CD4-positive, alpha-beta T cell treated with Interleukin-12 subunit alpha and Interleukin-12 subunit beta, for 1 hour (primary cell): ENCODE measurements at regions not wholly inside any gene's neighbourhood (a gene's known extent, or its start where the extent isn't known, plus 50 kb on each side); places are given as distances from the start of the nearest gene placed in this dataset.

Source experiments
- DNase-seq: peaks from one replicate; pipeline ENCODE4 v3.0.0-alpha.2; 2020

DNA sequence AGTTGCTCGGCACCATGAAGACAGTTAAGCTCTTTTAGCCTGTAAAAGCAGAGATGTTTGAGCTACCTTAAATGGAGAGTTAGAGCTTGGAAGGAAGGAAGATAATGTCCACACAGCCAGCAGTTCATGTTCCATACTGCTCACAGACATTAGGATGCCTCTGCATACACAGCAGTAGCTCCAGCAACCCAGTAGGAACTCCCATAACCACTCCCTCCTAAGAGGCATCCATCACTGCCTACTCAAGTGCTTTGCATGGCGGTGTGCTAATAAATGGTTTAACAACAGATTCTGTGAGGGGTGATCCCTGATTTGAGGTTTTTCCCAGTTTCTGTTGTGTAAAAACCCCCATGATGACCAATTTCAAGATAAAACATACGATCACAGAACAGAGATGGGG, 286.4 kb downstream of the HACE1 start:
- DNase-seq, result no peak

DNA sequence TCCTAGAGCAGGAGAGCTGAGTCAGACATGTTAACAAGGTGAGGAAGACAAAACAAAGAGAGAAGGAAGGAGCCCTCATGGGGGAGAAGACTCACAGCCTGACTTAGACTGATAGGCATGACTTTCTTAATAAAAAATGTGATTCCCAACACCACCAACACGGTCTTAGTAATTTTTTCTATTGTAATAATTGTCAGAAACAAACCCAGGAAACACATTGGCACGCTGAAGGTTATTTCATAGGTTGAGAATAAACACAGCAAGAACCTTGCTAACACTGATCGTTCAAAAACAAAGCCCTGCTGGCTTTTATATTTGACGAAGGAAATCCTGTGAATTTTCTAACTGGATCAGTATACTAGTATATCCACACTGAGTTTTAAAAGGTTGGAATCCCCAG, 286.8 kb downstream of the HACE1 start:
- DNase-seq, result no peak

DNA sequence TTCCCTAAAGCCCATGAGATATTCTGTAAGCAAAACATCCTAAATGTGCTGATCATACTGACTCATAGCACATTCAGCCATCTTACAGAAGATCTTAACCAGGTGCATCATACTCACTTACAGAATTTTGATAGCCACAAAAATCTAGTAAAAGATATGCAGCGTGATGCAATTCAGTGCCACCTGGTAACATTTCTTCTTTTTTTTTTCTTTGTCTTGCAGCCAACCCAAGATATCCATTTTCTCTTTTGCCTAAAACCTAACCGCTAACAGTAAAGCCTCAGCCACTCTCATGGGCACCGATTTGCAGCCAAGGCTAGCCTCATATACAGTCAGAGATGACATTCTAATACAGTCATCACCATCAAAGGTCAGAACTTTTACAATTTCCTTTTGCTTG, 293.3 kb downstream of the HACE1 start:
- no peak for DNase-seq

DNA sequence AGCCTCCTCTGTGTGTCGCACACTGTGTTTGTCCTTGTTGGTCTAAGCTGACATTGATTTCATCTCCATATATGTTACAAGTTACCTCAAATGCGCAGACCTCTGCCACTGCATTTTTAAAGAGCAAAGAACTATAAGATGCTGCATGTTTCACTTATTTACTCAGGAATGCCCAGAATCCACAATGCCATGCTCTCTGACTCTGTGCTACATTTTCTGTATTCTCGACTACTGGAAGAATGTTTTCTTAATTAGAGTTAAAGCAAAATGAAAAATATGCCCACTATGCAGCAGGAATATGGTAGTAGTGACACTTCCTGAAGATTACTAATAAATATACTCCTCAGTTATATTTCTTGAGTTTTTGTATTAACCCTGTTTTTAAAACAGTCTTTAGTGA, 296.4 kb downstream of the HACE1 start:
- DNase-seq, result no peak

DNA sequence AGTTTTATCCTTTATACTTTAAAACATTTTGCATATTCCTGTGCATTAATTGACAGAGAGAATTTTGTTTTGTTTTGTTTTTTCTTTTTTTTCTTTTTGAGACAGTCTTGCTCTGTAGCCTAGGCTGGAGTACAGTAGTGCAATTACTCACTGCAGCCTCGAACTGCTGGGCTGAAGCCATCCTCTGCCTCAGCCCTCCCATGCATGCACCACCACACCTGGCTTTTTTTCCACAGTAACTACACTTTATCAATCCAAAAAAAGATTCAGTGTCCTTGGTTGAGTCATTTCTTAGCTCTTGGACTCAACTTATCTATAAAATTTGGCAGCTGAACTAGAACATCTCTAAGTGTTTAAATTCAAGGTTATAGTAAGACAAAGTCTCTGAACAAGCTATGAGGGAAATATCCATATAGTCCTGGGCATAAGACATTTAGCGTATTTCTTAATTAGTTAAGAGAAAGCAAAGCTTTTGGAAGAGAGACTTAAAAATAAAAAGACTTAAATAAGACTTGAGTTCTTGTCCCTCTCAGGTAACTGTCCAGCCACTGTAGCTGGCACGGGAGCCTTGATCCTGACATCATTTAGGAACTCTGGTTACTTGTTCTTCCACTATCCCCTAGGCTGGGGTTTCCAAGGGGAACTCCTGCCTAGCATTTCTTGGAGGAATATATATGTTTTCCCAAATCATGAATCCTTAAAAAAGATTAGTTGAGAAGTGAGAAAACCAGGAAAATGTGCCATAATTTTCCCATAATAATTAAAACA, 300.1 kb downstream of the HACE1 start:
- DNase-seq, result no peak

DNA sequence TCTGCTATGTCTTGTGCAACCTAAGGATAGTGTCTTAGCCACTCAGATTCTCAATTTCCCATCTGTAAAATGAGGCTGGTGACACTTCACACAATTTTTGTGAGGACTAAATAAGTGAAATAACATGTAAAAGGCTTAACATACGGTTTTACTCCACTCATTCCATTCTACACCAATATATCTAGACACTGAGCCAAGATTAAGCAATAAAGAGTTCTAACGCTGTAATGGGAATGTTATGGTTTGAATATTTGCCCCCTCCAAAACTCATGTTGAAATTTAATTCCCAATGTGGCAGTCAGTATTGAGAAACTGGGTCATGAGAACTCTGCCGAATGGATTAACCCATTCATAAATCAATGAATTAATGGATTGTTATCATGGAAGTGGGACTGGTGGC, 301.0 kb downstream of the HACE1 start:
- DNase-seq, result no peak

DNA sequence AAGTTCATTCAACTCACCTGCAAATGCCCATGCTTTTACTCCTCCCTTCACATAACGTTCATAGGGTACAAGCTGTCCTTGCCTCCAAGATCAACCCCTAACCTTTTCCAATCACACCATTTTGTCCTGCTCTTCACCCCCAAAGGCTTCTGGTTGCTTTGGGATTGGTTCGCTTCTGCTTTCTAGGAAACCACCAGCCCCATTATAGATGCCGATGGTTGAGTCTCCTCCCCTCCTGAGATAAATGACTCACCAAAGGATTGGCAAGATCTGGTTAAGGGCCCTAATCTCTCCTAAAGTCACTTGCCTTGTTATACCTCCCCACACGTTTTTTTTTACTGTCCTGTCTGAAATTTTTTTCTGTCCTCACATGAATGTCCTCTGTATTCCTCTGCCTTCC, 311.4 kb downstream of the HACE1 start:
- DNase-seq, result no peak

DNA sequence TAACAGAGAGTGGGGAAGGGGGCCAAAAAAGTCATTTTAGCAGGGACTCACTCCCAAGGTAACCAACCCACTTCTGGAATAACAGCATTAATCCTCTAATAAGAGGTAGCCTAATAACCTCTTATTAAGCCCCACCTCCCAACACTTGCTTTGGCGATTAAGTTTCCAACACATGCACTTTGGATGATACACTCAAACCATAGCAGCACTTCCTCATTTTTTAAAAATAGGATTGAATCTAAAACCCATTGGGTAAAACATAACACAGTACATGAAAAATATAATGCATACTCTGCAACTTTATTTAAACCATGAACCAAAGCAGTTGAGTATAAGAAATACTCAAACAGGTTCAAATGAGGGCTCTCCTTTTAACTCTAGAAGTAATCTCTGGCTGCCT, 318.3 kb downstream of the HACE1 start:
- DNase-seq, result no peak

DNA sequence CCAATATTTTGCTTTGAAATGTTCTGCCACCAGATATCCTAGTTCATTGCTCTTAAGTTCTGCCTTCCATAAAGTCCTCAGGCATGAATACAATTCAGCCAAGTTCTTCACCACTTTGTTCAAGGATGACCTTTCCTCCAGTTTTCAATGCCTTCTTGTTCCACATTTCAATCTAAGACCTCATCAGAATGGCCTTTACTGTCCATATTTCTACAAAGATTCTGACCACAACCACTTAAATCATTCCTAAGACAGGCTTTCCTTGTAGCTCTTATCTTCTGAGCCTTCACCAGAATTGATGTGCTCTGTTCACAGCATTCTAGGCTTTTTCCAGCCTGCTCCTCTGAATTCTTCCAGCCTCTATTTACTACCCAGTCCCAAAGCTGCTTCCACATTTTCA, 319.0 kb downstream of the HACE1 start:
- no peak for DNase-seq

DNA sequence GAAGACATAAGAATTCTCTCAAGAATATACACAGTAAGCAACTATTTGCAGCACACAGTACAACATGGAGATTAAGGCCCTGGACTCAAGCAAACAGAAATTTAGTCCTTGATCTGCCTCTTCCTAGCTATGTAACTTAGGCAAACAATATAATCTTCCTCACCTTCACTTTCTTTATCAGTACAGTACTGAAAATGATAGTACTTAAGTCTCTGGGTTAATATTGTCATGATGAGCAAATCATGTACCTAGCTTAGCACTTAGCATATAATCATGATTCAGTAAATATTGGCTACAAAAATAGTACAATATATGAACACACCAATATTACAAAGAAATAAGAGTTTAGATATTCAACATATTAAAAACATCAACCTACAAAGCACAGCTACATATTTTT, 320.5 kb downstream of the HACE1 start:
- no peak for DNase-seq

DNA sequence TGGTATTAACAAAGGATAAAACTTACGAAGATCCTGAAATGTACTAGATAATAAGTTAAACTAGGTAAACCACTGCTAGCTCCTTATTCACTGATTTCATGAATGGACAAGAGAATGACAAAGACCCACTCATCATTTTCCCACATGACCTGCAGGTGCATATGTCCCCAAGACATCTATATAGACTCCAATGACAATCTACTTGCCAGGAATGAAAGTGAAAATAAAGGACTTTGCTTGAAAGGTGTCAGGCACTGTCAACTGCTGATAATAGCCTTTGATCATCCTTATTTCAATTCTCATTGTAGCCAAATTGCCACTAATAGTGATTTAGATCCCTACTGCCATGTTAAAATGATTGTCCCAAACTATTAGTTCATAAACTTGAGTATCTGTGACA, 321.8 kb downstream of the HACE1 start:
- no peak for DNase-seq

DNA sequence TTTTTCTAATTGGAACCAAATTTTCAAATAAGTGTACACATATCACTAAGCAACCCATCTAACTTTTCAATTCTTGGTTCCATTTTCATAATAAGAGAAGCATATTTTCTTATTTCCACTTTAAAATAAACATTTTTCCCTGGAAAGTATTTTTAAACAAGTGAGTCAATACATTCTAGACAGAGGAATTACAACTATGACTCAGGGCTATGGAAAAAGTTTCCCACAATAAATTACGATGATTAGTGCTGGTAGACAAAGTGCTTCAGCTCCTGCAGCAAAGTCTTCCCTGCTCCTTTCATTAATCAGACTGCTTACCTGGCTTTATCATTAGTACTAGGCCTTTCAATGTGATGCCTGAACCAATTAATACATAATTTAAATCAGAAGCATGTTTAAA, 322.5 kb downstream of the HACE1 start:
- no peak for DNase-seq

DNA sequence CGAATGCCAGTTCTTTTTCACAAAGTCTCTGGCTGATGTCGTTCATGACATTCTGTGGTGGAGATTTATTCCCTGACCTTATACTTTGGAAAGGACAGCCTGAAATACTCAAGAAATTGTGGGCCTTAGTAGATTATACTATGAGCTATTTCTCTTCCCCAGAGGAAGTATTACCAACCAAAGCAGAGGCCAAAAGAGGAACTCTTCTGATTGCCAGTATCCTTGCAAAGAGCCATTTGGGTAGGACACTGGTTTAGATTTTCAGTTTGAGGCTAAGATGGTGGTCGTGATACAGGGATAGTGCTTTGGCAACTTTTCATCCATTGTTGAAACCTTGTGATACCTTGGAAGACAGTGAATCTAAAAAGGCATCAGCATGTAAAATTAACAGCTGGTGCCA, 327.3 kb downstream of the HACE1 start:
- no peak for DNase-seq

DNA sequence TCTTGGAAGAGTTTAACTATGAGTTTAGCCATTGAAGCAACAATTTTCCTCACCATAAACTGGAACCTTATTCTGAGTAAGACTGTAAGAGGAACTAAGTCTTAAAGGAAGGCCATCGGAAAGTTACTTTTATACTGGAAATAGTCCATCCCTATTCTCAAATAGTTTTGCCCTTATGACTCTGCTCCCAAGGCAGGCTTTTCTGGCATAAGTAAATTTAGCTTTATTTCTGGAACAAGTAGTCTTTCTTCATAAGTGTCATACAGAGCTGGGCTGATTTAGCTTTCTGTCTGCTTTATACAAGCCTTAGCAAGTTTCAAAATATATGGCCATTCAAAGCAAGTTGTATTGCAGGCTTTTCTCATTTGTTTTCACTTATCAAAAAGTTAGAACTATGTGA, 328.1 kb downstream of the HACE1 start:
- no peak for DNase-seq

DNA sequence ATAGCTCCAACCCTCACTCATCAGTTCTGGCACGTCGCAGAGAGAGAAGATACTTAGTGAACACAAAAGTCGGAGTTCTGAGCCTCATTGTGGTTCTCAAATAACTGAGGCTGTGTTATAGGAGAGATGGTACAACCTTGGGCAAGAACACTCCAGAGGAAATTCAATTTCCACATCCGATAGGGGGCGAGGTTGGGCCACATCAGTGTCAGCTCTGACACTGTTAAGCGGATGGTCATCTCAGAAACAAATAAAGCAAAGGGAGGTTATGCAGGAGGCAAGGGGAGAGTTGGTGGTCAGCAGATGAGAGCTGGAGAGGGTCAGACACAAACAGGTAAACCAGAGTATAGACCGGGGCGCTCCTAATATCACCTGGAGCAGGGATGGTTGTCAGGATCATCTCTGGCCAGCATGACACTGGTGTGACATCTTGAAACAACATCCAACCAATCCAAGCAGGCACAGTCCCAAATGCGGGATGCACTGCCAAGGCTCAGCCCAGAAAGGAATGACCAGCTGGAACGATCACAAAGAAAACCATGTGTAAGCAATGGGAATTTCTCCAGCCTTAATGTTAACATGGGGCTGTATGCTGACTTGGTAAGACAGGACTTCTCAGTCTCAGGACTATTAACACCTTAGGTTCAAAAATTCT, 331.8 kb downstream of the HACE1 start:
- no peak for DNase-seq

DNA sequence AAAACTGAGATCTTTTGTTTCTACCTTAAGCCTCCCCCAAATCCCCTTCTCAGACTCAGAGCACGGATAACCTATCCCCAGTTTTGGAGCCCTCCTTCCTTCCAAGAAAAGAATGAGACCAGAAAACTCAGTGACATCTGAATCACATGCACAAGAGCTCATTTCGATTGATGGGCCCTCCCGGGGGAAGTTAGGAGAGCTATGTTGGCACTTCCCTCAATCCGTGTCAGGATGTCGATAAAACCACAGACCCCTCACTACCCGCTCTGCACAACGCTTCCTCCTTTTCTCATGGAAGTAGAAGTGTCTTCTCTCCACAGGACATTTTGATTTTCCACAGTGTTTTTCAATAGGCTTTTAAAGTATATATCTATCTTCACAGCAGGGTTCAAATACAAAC, 332.4 kb downstream of the HACE1 start:
- no peak for DNase-seq

DNA sequence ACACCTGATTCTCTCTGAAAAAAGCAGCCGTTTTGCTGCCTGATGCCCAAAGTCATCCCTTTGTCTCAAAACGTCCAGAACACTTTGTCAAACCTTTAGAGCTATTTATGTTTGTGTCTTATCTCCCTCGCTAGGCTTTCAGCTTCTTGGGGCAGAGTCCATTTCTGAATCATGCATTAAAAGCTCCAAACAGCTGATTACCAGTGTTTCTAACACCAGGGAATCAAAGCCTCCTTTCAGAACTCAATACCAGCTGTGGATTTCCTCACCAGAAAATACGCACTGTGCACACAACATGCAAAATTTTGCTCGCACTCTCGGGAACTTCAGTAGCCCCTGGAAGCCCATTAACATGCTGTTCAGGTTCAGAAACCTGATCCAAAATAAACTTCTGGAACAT, 333.3 kb downstream of the HACE1 start:
- DNase-seq, result no peak

DNA sequence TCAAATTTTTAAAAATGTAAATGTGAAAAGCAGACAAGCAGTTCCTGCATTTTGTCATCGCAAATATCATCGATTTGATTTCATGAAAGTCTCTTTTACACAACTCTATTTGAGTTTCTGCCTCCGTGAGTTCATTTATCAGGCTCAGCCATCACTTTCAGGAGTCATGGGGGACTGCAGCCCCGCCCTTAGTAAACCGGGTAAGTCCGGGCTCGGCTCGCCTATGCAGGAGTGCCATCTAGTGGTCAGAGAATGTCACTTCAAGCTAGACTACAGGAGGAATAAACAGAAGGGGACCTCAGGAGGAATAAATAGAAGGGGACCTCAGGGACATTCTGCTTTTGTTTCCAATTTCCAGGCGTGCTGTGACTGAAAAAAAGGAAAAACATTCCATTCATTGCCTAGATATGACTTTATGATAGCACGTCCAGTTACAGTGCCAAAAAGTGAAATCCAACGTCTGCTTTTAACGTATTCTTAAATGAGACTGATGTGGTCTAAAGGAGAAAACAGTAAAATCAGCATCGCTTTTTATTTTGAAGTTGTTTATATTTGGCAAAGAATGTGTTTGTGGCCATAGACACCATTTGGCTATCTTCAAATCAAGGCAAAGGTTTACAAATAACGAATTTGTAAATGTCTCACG, 333.9 kb downstream of the HACE1 start:
- peak; percentile 74 for DNase-seq

DNA sequence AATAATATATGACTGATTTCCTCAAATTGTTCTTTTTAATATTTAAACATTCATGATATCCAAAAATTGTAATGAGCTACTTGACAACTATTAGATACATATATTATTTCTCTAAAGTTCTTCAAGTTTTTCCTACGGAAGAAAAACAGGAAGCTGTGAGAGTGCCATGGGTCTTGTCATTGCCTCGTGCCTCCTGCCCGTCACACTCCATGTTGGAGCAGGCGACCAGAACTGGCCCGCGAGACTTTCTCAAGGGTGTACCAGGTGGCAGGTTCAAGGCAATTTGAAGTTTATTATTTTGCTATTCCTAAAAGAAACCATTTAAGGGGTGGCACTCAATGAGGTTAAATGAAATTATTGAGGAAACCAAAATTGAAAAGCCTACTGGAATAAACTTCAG, 337.2 kb downstream of the HACE1 start:
- DNase-seq, result no peak

DNA sequence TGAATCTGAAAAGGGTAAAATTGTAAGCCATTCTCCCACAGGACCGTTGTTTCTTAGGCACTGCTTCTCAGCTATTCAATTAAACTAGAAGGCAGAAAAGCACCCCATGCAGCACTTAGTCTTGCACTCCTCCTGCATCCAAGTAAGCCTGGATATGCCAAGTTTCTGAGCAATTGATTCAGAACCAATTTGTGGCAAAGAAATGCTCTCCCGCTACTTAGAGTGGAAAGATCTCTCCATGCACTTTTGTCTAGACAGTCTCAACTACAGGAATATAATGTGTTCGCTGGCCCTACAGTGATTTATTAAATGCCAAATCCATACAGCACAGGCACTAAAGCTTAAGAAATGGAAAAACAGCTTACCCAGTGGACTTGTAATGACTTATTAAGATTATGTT, 338.5 kb downstream of the HACE1 start:
- DNase-seq, result no peak

DNA sequence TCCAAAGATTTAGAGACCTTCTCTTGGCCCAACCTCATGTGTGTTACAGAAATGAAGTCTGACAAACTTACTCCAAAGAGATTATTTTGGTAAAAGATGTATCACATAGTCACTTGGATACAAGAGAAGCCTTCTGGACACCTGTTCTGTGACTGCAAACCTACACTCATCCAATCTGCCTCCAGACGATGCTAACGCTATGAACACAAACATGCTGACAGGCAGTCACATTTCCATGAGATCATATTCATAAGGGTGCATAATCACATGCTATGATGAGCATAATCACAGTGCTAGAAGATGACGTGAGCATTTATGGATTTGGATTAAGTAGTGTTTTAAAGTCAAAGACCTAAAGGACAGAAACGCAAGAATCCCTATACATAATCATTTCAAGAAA, 340.2 kb downstream of the HACE1 start:
- DNase-seq, result no peak

DNA sequence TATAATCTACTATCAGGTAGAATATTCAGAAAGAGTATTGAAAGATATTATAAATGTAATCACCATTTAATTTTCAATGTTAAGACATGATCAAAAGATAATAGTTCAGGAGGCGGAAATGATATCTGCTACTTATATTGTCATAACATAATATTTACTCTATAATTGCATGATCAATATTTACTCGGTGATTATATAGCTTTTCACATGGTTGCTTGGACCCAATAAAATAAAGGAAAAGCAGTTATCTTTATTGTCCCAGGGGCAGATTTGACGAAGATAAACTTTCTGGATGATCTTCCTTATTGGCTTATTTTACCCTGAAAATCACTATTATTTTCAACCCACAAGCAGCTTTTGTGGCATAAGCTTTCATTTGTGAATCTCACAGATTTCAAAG, 350.4 kb downstream of the HACE1 start:
- no peak for DNase-seq

DNA sequence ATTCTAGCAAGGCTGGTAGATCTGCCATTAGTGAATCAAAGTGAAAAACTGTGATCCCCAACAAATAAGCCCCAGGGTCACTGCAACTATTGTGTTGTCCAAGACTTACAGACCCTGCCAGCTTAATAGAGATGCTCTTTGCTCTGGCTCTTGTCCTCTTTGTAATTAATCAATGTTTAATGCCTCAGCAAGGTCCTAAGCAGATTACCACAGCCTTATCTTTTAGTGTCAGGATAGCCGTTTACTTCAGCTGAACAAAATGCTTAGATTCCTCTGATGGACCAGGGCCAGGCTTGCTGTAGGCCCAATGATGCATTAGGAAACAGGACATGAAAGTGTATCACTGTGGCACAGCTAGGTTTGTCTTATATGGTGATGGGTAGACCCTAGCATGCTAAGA, 353.3 kb downstream of the HACE1 start:
- no peak for DNase-seq

DNA sequence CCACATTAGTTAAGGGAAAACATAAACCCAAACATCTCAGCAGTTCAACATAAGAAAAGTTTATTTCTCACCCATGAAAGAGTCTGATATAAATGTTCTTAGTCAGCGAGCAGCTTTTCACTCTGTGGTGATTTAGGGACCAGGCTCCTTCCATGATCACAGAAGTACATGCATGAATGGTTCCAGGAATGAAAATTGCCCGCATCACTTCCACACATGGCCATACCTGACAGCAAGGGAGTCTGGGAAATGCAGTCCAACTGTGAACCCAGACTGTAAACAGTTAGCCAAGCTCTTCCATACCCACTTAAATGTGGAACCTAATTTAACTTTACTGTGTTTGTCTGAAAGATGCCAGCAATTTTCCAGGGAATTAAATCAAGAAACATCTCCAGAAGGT, 353.9 kb downstream of the HACE1 start:
- DNase-seq, result no peak

DNA sequence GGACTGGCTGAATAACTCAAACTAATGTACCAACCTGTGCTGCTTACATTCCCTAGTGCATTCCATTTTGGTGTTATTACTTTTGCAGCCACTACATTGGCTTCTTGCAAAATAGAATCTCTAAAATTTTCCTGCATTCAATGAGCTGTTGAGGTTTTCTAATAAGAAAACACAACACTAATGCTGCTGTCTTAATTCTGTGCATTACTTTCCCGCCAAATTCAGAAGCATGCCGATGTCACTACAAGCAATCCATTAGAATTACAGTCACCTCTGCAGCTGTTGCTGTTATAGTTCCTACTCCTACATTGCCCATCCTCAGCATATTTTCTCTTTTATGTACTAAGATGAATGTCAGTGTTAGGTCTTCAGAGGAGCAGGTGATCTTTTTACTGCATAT, 359.5 kb downstream of the HACE1 start:
- DNase-seq, result no peak
